Kidney (tissue), 13 donors: ENCODE measurements at regions not wholly inside any gene's neighbourhood (a gene's known extent, or its start where the extent isn't known, plus 50 kb on each side); places are given as distances from the start of the nearest gene placed in this dataset.

ENCODE experiments used
- DNase-seq, 5 donors: peaks; one replicate each; pipeline ENCODE4 v3.0.0-alpha.2; 2013 to 2020
- FAIRE-seq: peaks from 2 replicates; lab custom pipeline; 2012; peaks lifted over from hg19 to GRCh38; lab: Jason Lieb, UNC
- H3K27ac ChIP-seq, 2 donors: one replicate each; pipeline ENCODE4 v1.7.0; 2013; ENCODE audit warnings: low read depth in 2 of 2, low read length in 2 of 2, inconsistent platforms in 1 of 2
- H3K27me3 ChIP-seq: one replicate; pipeline ENCODE4 v1.7.1; 2013; ENCODE audit warnings: low read length, inconsistent platforms; ENCODE audit not compliant: control insufficient read depth, insufficient read depth
- H3K36me3 ChIP-seq, 3 donors: one replicate each; pipeline versions ENCODE4 v1.7.0 to v1.7.1; 2013; ENCODE audit warnings: low read length in 3 of 3, control low read depth in 1 of 3, inconsistent platforms in 1 of 3; ENCODE audit not compliant: insufficient read depth in 3 of 3, control insufficient read depth in 2 of 3
- H3K4me1 ChIP-seq, 3 donors: one replicate each; pipeline versions ENCODE4 v1.7.0 to v1.7.1; 2013; ENCODE audit warnings: low read length in 3 of 3, inconsistent platforms in 1 of 3, low read depth in 1 of 3; ENCODE audit not compliant: control insufficient read depth in 2 of 3, insufficient read depth in 2 of 3
- H3K4me3 ChIP-seq, 3 donors: one replicate each; pipeline versions ENCODE4 v1.7.0 to v1.8.1; 2013; ENCODE audit warnings: low read length in 3 of 3, control low read depth in 1 of 3, inconsistent platforms in 1 of 3
- H3K9ac ChIP-seq, 3 donors: one replicate each; pipeline versions ENCODE4 v1.7.0 to v1.7.1; 2013; ENCODE audit warnings: low read length in 3 of 3, control low read depth in 1 of 3, inconsistent platforms in 1 of 3
- H3K9me3 ChIP-seq, 3 donors: one replicate each; pipeline versions ENCODE4 v1.7.0 to v1.7.1; 2013; ENCODE audit warnings: low read length in 3 of 3, control low read depth in 1 of 3, inconsistent platforms in 1 of 3; ENCODE audit not compliant: control insufficient read depth in 2 of 3, insufficient read depth in 1 of 3
- intact Hi-C: fragments of 100-400 bp; cut with DNase I; formaldehyde crosslinking; loops from one replicate; pipeline ENCODE4 v1.11.1; 2022
- TF ChIP-seq, protein P1 (sequence below): IDR thresholded peaks from 3 replicates; pipeline ENCODE4 v1.5.1; 2012; ENCODE audit warnings: mild to moderate bottlenecking, moderate library complexity, borderline replicate concordance; ENCODE audit not compliant: insufficient read depth; ENCODE audit errors: extremely low read depth
- donor health status: control.
- donor health status: control.
- donor health status: control.
- donor health status: control.
- donor health status: control.
- donor health status: DM: yes; HTN: yes; CAD: no.
- donor health status: Normal renal cell carcinoma (clear cell type).

DNA sequence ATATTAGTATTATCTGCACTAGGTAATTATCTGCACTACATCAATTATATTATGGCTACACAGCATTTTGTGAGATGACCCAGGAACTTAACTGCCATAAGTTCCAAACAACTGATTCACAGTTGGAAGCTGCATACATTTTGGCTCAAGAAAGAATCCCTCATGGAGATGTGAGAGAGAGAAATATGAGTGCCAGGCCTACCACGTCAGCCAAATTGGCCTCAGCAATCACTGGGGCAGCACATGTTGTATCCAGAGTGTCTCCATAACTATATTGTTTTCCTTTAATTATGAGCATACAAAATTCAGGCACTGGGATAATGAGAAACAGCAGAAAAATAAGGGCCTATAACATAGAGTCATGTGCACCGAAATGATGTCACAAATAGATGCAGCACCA lies 174.2 kb upstream of the DMD start:
- H3K9me3 ChIP-seq, result no peaks in the 10 kb centered on the region
- intact Hi-C loops, result no loop called here
- TF ChIP-seq, protein P1, sequence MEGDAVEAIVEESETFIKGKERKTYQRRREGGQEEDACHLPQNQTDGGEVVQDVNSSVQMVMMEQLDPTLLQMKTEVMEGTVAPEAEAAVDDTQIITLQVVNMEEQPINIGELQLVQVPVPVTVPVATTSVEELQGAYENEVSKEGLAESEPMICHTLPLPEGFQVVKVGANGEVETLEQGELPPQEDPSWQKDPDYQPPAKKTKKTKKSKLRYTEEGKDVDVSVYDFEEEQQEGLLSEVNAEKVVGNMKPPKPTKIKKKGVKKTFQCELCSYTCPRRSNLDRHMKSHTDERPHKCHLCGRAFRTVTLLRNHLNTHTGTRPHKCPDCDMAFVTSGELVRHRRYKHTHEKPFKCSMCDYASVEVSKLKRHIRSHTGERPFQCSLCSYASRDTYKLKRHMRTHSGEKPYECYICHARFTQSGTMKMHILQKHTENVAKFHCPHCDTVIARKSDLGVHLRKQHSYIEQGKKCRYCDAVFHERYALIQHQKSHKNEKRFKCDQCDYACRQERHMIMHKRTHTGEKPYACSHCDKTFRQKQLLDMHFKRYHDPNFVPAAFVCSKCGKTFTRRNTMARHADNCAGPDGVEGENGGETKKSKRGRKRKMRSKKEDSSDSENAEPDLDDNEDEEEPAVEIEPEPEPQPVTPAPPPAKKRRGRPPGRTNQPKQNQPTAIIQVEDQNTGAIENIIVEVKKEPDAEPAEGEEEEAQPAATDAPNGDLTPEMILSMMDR, result no peak
- no peak overlapping the region for H3K9ac ChIP-seq
- H3K36me3 ChIP-seq, result no peaks in the 10 kb centered on the region
- no peak overlapping the region for H3K4me3 ChIP-seq
- no peaks in the 10 kb centered on the region for H3K4me1 ChIP-seq
- no peak overlapping the region for H3K27ac ChIP-seq
- no peaks in the 10 kb centered on the region for H3K27me3 ChIP-seq
- DNase-seq (no peak), FAIRE-seq (no peak)

DNA sequence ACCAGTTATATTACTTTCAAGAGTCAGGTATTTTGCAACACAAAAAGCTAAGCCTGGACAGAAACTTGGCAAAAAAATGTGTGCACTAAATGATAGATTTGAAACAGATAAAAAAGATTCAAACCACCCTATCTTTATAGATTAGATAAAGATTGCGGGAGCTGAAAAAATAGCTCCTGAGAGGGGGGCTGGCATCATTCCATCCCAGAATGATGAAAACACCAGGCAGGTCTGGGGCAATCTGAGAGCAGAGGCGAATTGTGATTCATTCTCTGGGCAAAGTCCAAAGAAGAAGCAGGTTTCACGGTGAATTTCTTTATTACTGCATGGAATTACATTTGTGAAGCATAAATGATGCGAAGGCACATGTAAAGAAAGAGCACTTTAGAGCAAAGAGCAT lies 168.5 kb upstream of the DMD start:
- intact Hi-C loops, result no loop called here
- no peak for FAIRE-seq
- TF ChIP-seq, protein P1, result no peak
- H3K9me3 ChIP-seq, result no peaks in the 10 kb centered on the region
- no peak for DNase-seq
- H3K4me3 ChIP-seq, result no peak overlapping the region
- H3K4me1 ChIP-seq, result no peaks in the 10 kb centered on the region
- H3K27me3 ChIP-seq, result no peaks in the 10 kb centered on the region
- H3K36me3 ChIP-seq, result no peaks in the 10 kb centered on the region
- no peak overlapping the region for H3K9ac ChIP-seq
- H3K27ac ChIP-seq, result no peak overlapping the region

DNA sequence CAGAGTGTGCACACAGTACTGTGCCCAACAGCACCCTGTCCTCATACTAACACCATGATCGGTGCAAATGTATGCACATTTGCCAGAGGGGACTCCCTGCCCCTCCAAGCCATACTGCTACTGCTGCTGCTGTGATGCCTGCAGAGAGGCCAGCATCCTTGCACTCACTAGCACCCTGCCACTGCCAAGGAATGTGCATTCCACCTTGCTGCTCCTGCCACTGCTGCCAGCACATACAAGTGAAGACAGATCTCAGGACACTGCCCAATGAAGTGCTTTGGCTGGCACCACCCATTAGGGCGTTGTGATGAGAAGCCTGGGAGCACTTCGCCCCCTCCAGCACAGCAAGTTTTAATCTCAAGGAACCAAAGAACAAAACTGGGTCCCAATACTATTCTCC lies 146.3 kb upstream of the DMD start:
- Histone ChIP-seq H3K4me1 (no peaks in the 10 kb centered on the region), H3K9ac (no peak overlapping the region), H3K27ac (no peak overlapping the region), H3K4me3 (no peak overlapping the region), H3K27me3 (no peaks in the 10 kb centered on the region), H3K36me3 (no peaks in the 10 kb centered on the region), H3K9me3 (no peaks in the 10 kb centered on the region)
- DNase-seq, result peak in 1 of 5 donors; percentile 26
- intact Hi-C loops, result no loop called here
- FAIRE-seq, result no peak
- TF ChIP-seq, protein P1, result no peak

DNA sequence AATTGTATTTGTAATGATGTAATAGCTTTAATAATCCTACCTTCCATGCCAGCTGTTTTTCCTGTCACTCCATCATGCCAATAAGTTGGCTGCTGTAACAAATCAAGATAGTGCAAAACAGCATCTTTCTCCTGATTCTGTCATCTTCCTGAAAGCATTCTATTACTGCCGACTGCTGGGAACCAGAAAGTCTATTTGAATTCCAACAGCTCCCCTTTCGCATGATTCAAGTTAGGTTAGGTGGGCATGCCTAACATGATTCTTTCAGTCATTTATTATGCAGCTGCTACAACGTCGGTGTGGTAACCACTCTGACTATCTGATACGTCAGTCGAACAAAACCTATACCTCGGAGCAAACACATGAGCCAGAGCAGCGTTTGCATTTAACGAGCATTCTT lies 127.9 kb upstream of the DMD start:
- Histone ChIP-seq H3K27me3 (peaks cover 2% of the 10 kb centered on the region), H3K4me1 (no peaks in the 10 kb centered on the region), H3K27ac (no peak overlapping the region), H3K9me3 (no peaks in the 10 kb centered on the region), H3K36me3 (no peaks in the 10 kb centered on the region), H3K9ac (no peak overlapping the region), H3K4me3 (peak overlapping the region in 1 of 3 donors; percentile 21)
- intact Hi-C loops, result no loop called here
- TF ChIP-seq, protein P1, result no peak
- no peak for FAIRE-seq
- peak in 2 of 5 donors; percentile 1 to 8 for DNase-seq
